DND-41 (cell line): ENCODE measurements at regions not wholly inside any gene's neighbourhood (a gene's known extent, or its start where the extent isn't known, plus 50 kb on each side); places are given as distances from the start of the nearest gene placed in this dataset.
"Not testable (repeated sequence)": the region's sequence is repeated elsewhere in the genome, so short reads cannot be mapped to it uniquely, and the experiment has no call there.

Experiments
- ATAC-seq: fragments of 200-7000 bp; cut with Tn5 transposase; 3 replicates; pipeline ENCODE4 v1.9.1; 2021; ENCODE audit warnings: low read depth; ENCODE audit not compliant: insufficient read depth
- DNase-seq: peaks from one replicate; pipeline ENCODE4 v3.0.0-alpha.2; 2020
- H2AFZ ChIP-seq: 2 replicates; pipeline ENCODE4 v1.6.0; 2012; ENCODE audit warnings: low read depth, low read length
- H3K27ac ChIP-seq: 2 replicates; pipeline ENCODE4 v1.5.1; 2012; ENCODE audit warnings: low read length, inconsistent platforms
- H3K27me3 ChIP-seq: fragments of 200-600 bp; sonication (generic); 2 replicates; pipeline ENCODE4 v1.6.0; 2012; ENCODE audit warnings: low read length, mild to moderate bottlenecking, inconsistent platforms; ENCODE audit not compliant: insufficient read depth, poor library complexity
- H3K36me3 ChIP-seq: 2 replicates; pipeline ENCODE4 v1.5.1; 2012; ENCODE audit warnings: low read length, inconsistent platforms; ENCODE audit not compliant: insufficient read depth
- H3K4me1 ChIP-seq: 2 replicates; pipeline ENCODE4 v1.5.1; 2012; ENCODE audit warnings: mild to moderate bottlenecking, low read length; ENCODE audit not compliant: insufficient read depth
- H3K4me2 ChIP-seq: 2 replicates; pipeline ENCODE4 v1.6.0; 2012; ENCODE audit warnings: mild to moderate bottlenecking, moderate library complexity, low read length, inconsistent platforms; ENCODE audit not compliant: insufficient read depth
- H3K4me3 ChIP-seq, 2 experiments: fragments of 200-600 bp in 1 of 2; shearing (Covaris generic) in 1 of 2; 2 replicates each; pipeline ENCODE4 v1.5.1; 2012 to 2016; ENCODE audit warnings: inconsistent platforms in 2 of 2, low read length in 2 of 2, mild to moderate bottlenecking in 2 of 2, low read depth in 1 of 2, moderate library complexity in 1 of 2
- H3K79me2 ChIP-seq: 2 replicates; pipeline ENCODE4 v1.6.0; 2012; ENCODE audit warnings: low read length, inconsistent platforms; ENCODE audit not compliant: insufficient read depth
- H3K9ac ChIP-seq: 2 replicates; pipeline ENCODE4 v1.6.0; 2012; ENCODE audit warnings: low read depth, mild to moderate bottlenecking, inconsistent platforms, low read length, moderate library complexity
- H3K9me3 ChIP-seq: 2 replicates; pipeline ENCODE4 v1.5.1; 2012; ENCODE audit warnings: low read length, moderate library complexity, mild to moderate bottlenecking, inconsistent platforms; ENCODE audit not compliant: insufficient read depth, severe bottlenecking
- H4K20me1 ChIP-seq: 2 replicates; pipeline ENCODE4 v1.6.0; 2012; ENCODE audit warnings: low read length; ENCODE audit not compliant: insufficient read depth
- EZH2 ChIP-seq: IDR thresholded peaks from 3 replicates; pipeline ENCODE4 v1.6.1; 2012; ENCODE audit warnings: borderline replicate concordance, low read depth, mild to moderate bottlenecking, moderate library complexity, low read length, inconsistent platforms; ENCODE audit not compliant: severe bottlenecking
- TF ChIP-seq, protein P1 (sequence below): IDR thresholded peaks from 2 replicates; pipeline ENCODE4 v1.5.1; 2012; ENCODE audit warnings: borderline replicate concordance, low read length, moderate library complexity, mild to moderate bottlenecking; ENCODE audit not compliant: poor library complexity, severe bottlenecking; ENCODE audit errors: extremely low read depth

DNA sequence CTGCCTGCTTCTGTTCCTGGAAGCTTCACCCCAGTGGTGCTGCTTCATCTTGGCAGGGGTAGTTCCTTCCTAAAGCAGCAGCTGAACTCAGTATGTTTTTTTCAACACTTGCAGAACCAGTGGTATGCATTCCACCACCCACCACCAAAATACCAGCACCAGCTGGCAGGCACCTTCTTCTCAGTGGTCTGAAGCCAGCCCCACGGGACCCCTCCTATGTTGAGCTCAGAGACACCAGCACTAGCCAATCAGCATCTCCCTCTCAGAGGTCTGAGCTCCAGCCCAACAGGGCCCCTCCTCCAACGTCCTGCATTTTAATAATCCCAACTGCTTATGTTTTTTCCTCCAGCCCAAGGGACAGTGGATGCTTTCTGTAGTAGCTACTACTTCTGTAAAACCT is 299.6 kb upstream of the CCL2 start:
- Histone ChIP-seq H4K20me1 (no peaks in the 10 kb centered on the region), H3K4me2 (no peak overlapping the region), H3K36me3 (no peaks in the 10 kb centered on the region), H3K4me3 (no peak overlapping the region), H3K9ac (no peak overlapping the region), H3K27me3 (peaks cover 17% of the 10 kb centered on the region), H3K79me2 (no peaks in the 10 kb centered on the region), H3K4me1 (no peaks in the 10 kb centered on the region), H3K9me3 (peaks cover 7% of the 10 kb centered on the region), H2AFZ (no peak overlapping the region), H3K27ac (no peak overlapping the region)
- ATAC-seq (no peak), DNase-seq (no peak)
- no peak for TF ChIP-seq EZH2
- TF ChIP-seq, protein P1, sequence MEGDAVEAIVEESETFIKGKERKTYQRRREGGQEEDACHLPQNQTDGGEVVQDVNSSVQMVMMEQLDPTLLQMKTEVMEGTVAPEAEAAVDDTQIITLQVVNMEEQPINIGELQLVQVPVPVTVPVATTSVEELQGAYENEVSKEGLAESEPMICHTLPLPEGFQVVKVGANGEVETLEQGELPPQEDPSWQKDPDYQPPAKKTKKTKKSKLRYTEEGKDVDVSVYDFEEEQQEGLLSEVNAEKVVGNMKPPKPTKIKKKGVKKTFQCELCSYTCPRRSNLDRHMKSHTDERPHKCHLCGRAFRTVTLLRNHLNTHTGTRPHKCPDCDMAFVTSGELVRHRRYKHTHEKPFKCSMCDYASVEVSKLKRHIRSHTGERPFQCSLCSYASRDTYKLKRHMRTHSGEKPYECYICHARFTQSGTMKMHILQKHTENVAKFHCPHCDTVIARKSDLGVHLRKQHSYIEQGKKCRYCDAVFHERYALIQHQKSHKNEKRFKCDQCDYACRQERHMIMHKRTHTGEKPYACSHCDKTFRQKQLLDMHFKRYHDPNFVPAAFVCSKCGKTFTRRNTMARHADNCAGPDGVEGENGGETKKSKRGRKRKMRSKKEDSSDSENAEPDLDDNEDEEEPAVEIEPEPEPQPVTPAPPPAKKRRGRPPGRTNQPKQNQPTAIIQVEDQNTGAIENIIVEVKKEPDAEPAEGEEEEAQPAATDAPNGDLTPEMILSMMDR, result no peak

DNA sequence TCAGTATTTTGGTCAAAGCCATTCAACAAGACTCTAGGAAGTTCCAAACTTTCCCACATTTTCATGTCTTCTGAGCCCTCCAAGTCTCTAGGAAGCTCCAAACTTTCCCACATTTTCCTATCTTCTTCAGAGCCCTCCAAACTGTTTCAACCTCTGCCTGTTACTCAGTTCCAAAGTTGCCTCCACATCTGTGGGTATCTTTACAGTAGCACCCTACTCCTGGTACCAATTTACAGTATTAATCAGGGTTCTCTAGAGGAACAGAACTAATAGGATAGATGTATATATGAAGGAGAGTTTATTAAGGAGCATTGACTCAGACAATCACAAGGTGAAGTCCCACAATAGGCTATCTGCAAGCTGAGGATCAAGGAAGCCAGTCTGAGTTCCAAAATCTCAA is 296.0 kb upstream of the CCL2 start:
- not testable (repeated sequence) for H3K9me3 ChIP-seq, ATAC-seq, H3K4me2 ChIP-seq, H3K4me3 ChIP-seq, H3K36me3 ChIP-seq, H2AFZ ChIP-seq, H3K79me2 ChIP-seq, H3K4me1 ChIP-seq, H3K27me3 ChIP-seq, H3K27ac ChIP-seq, DNase-seq, H3K9ac ChIP-seq, H4K20me1 ChIP-seq

DNA sequence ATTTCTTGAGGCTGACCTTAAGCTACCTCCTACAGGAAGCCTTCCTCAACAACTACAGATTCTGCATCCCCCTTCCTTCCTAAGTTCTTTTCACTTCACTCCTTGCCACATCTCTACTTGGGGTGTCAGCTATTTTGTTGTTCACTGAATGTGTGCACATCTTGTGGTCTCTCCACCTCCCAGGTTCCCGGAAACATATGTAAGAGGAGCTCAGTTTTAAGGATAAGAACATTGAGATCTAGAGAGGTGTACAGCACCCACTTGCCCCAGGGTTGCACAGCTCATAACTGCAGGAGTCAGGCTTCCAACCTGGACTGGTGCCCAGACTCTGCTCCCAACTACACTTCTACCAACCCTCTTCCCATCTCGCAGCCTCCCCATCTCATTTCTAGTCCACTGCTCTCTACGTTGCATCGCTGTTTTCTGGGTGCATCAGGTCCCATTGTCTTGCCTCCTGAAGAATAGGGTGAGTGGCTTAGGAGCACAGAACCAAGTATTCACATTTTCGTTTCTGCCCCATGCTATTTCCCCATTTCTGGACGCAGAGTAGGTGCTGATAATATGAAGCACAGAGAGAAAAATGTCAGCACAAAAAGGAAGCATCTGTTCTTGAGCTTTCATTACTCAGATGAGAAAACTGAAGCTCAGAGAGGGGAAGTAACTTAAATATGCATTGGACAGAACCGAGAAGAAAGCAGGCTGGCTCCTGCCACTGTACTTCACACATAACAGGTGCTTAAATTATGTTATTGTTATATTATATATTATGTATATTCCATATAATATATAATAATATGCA is 292.0 kb upstream of the CCL2 start:
- no peak for TF ChIP-seq EZH2
- TF ChIP-seq, protein P1, result no peak
- peaks cover 6% of the 10 kb centered on the region for H3K4me1 ChIP-seq
- no peak for ATAC-seq

DNA sequence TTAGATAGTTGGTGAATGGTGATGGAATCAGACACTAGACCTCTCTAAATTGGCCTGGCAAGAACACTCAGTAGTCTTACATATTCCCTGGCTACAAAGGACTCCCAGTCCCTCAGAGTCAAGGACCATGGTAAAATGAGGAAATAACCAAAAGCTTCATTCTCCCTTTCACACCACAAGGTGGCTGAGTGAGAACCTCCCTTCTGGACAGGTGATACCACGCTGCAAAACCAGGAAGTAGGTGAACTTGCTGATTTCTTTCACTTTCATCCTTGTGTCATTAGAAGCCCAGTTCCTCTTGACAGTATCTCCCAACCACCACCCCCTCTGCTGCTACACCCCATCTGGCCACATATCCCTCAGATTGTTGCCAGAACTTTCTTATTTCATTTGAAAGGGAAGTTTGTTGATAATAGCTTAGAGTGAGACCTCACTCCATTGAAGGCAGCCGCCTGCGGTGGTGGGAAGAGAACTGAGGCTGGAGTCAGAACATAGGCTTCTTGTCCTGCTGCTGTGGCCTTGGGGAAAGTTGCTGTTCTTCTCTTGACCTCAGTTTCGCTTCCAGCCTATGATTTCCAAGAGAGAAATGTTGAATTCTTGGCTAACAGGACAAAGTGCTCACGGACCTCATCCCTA is 290.6 kb upstream of the CCL2 start:
- H4K20me1 ChIP-seq, result no peaks in the 10 kb centered on the region
- H3K4me3 ChIP-seq, result no peak overlapping the region
- no peak for ATAC-seq
- no peak overlapping the region for H3K27ac ChIP-seq
- H3K27me3 ChIP-seq, result peaks cover 3% of the 10 kb centered on the region
- no peak for TF ChIP-seq EZH2
- TF ChIP-seq, protein P1, result peak; percentile 11
- H2AFZ ChIP-seq, result no peak overlapping the region
- H3K9ac ChIP-seq, result no peak overlapping the region
- H3K9me3 ChIP-seq, result no peaks in the 10 kb centered on the region
- H3K4me2 ChIP-seq, result no peak overlapping the region
- no peaks in the 10 kb centered on the region for H3K79me2 ChIP-seq
- peaks cover 20% of the 10 kb centered on the region for H3K4me1 ChIP-seq
- H3K36me3 ChIP-seq, result no peaks in the 10 kb centered on the region
- peak; percentile 8 for DNase-seq

More for the DNA sequence above, 292.0 kb upstream of the CCL2 start:
- Histone ChIP-seq H3K4me3 (no peak overlapping the region), H3K27ac (no peak overlapping the region), H4K20me1 (no peaks in the 10 kb centered on the region), H3K9me3 (peaks cover 7% of the 10 kb centered on the region), H3K4me2 (no peak overlapping the region), H3K27me3 (peaks cover 3% of the 10 kb centered on the region), H3K9ac (no peak overlapping the region), H3K79me2 (no peaks in the 10 kb centered on the region), H3K36me3 (no peaks in the 10 kb centered on the region), H2AFZ (no peak overlapping the region)
- no peak for DNase-seq
